Fibroblast of pulmonary artery (primary cell): ENCODE measurements at regions not wholly inside any gene's neighbourhood (a gene's known extent, or its start where the extent isn't known, plus 50 kb on each side); places are given as distances from the start of the nearest gene placed in this dataset.

Experiments used
- DNase-seq: peaks from one replicate; pipeline ENCODE4 v3.0.0-alpha.2; 2010; ENCODE audit warnings: low read depth
- H3K4me3 ChIP-seq: replicated peaks from 2 replicates; pipeline ENCODE4 v1.5.1; 2011; ENCODE audit warnings: low read depth, mild to moderate bottlenecking, control low read depth, low read length, moderate library complexity
- CTCF ChIP-seq: IDR thresholded peaks from 2 replicates; pipeline ENCODE4 v1.5.1; 2011; ENCODE audit warnings: mild to moderate bottlenecking, control low read depth, low read length, inconsistent platforms; ENCODE audit errors: missing control alignments

GRCh38 chr16:13527332-13527731, 392.6 kb upstream of the ERCC4 start:
- no peak overlapping the region for H3K4me3 ChIP-seq
- no peak for DNase-seq
- no peak for TF ChIP-seq CTCF

GRCh38 chr16:13528691-13529090, 391.3 kb upstream of the ERCC4 start:
- no peak overlapping the region for H3K4me3 ChIP-seq
- no peak for TF ChIP-seq CTCF
- no peak for DNase-seq

GRCh38 chr16:13529193-13529982, 390.6 kb upstream of the ERCC4 start:
- no peak for TF ChIP-seq CTCF
- no peak for DNase-seq
- no peak overlapping the region for H3K4me3 ChIP-seq

GRCh38 chr16:13540771-13541170, 379.2 kb upstream of the ERCC4 start:
- TF ChIP-seq CTCF: no peak
- DNase-seq: no peak
- H3K4me3 ChIP-seq: no peak overlapping the region

- no peak overlapping the region for H3K4me3 ChIP-seq
- no peak for DNase-seq
- TF ChIP-seq CTCF: no peak
These were observed 377.7 kb upstream of the ERCC4 start for GRCh38 chr16:13542284-13542683.

- DNase-seq: no peak
- no peak overlapping the region for H3K4me3 ChIP-seq
These were observed 376.1 kb upstream of the ERCC4 start for GRCh38 chr16:13543850-13544249.

More at GRCh38 chr16:13543850-13544249, 376.1 kb upstream of the ERCC4 start:
- no peak for TF ChIP-seq CTCF
